Activated CD8-positive, alpha-beta T cell treated with anti-CD3 and anti-CD28 coated beads for 36 hours (primary cell): ENCODE measurements at regions not wholly inside any gene's neighbourhood (a gene's known extent, or its start where the extent isn't known, plus 50 kb on each side); places are given as distances from the start of the nearest gene placed in this dataset.
"Not testable (repeated sequence)": the region's sequence is repeated elsewhere in the genome, so short reads cannot be mapped to it uniquely, and the experiment has no call there.

ENCODE experiments used
- ATAC-seq: fragments of 200-7000 bp; cut with Tn5 transposase; one replicate; pipeline ENCODE4 v1.10.0; 2021; ENCODE audit warnings: mild to moderate bottlenecking, moderate library complexity
- CTCF ChIA-PET: fragments of 350-600 bp; sonication (Branson Sonifier 250); formaldehyde crosslinking; loops from one replicate; lab custom pipeline; 2021; ENCODE audit warnings: antibody characterized with exemption; lab: Charles Lee
- POLR2A ChIA-PET: fragments of 350-600 bp; sonication (Branson Sonifier 250); formaldehyde crosslinking; loops from one replicate; lab custom pipeline; 2021; ENCODE audit warnings: antibody characterized with exemption; lab: Charles Lee
- DNase-seq: peaks from one replicate; pipeline ENCODE4 v3.0.0-alpha.2; 2020
- H3K27ac Mint-ChIP-seq: one replicate; pipeline ENCODE4 v1.8.0; 2021; ENCODE audit warnings: mild to moderate bottlenecking, mixed read lengths
- H3K27me3 Mint-ChIP-seq: one replicate; pipeline ENCODE4 v1.8.0; 2021; ENCODE audit warnings: mixed read lengths
- H3K36me3 Mint-ChIP-seq: one replicate; pipeline ENCODE4 v1.8.0; 2021; ENCODE audit warnings: low read depth, mixed read lengths
- H3K4me1 Mint-ChIP-seq: one replicate; pipeline ENCODE4 v1.8.0; 2021; ENCODE audit warnings: low read depth, mixed read lengths
- H3K4me3 Mint-ChIP-seq: one replicate; pipeline ENCODE4 v1.8.0; 2021; ENCODE audit warnings: mild to moderate bottlenecking, moderate library complexity, mixed read lengths
- H3K9me3 Mint-ChIP-seq: one replicate; pipeline ENCODE4 v1.8.0; 2021; ENCODE audit warnings: mixed read lengths
- CTCF ChIP-seq: fragments of 200-600 bp; IDR thresholded peaks from one replicate; pipeline ENCODE4 v1.8.0; 2022; ENCODE audit warnings: antibody characterized with exemption, mild to moderate bottlenecking
- intact Hi-C: fragments of 100-400 bp; cut with micrococcal nuclease; formaldehyde crosslinking; loops from one replicate; pipeline ENCODE4 v1.10.0; 2022

- CTCF ChIA-PET = no interaction called here
- H3K27me3 Mint-ChIP-seq = no peaks in the 10 kb centered on the region
Measured at GRCh38 chr1:74869702-74870101, 136.8 kb downstream of the TYW3 start.

GRCh38 chr1:74877366-74877765 is 144.4 kb downstream of the TYW3 start:
- POLR2A ChIA-PET, DNase-seq, H3K4me1 Mint-ChIP-seq, ATAC-seq, H3K27me3 Mint-ChIP-seq, H3K4me3 Mint-ChIP-seq, H3K36me3 Mint-ChIP-seq, CTCF ChIA-PET, H3K27ac Mint-ChIP-seq, H3K9me3 Mint-ChIP-seq, intact Hi-C loops: not testable (repeated sequence)

More at GRCh38 chr1:74869702-74870101, 136.8 kb downstream of the TYW3 start:
- intact Hi-C loops = no loop called here
- TF ChIP-seq CTCF = no peak
- H3K4me3 Mint-ChIP-seq = no peak overlapping the region
- peaks cover 21% of the 10 kb centered on the region for H3K9me3 Mint-ChIP-seq
- no peak for ATAC-seq
- H3K27ac Mint-ChIP-seq = no peak overlapping the region
- DNase-seq = no peak
- H3K4me1 Mint-ChIP-seq = no peaks in the 10 kb centered on the region
- H3K36me3 Mint-ChIP-seq = no peaks in the 10 kb centered on the region
- POLR2A ChIA-PET = no interaction called here

GRCh38 chr1:74895411-74895810 is 162.5 kb downstream of the TYW3 start:
- Mint-ChIP-seq H3K4me1 (no peaks in the 10 kb centered on the region), H3K9me3 (peaks cover 10% of the 10 kb centered on the region), H3K27me3 (no peaks in the 10 kb centered on the region), H3K27ac (no peak overlapping the region), H3K4me3 (no peak overlapping the region), H3K36me3 (no peaks in the 10 kb centered on the region)
- POLR2A ChIA-PET = no interaction called here
- ATAC-seq (no peak), DNase-seq (no peak)
- CTCF ChIA-PET = no interaction called here
- intact Hi-C loops = no loop called here
- TF ChIP-seq CTCF = no peak

GRCh38 chr1:74908131-74908530 is 175.2 kb downstream of the TYW3 start:
- intact Hi-C loops = no loop called here
- ATAC-seq (no peak), DNase-seq (no peak)
- no peaks in the 10 kb centered on the region for H3K27me3 Mint-ChIP-seq
- TF ChIP-seq CTCF = no peak
- no peaks in the 10 kb centered on the region for H3K36me3 Mint-ChIP-seq
- no peak overlapping the region for H3K27ac Mint-ChIP-seq
- H3K4me1 Mint-ChIP-seq = no peaks in the 10 kb centered on the region
- ChIA-PET CTCF (no interaction called here), POLR2A (no interaction called here)
- peaks cover 3% of the 10 kb centered on the region for H3K9me3 Mint-ChIP-seq
- no peak overlapping the region for H3K4me3 Mint-ChIP-seq

GRCh38 chr1:74908797-74909196 is 175.8 kb downstream of the TYW3 start:
- intact Hi-C loops = no loop called here
- peaks cover 3% of the 10 kb centered on the region for H3K9me3 Mint-ChIP-seq
- H3K27me3 Mint-ChIP-seq = no peaks in the 10 kb centered on the region
- POLR2A ChIA-PET = no interaction called here
- H3K4me1 Mint-ChIP-seq = no peaks in the 10 kb centered on the region
- no peak overlapping the region for H3K4me3 Mint-ChIP-seq
- TF ChIP-seq CTCF = no peak
- ATAC-seq (no peak), DNase-seq (no peak)
- H3K27ac Mint-ChIP-seq = no peak overlapping the region
- CTCF ChIA-PET = no interaction called here
- no peaks in the 10 kb centered on the region for H3K36me3 Mint-ChIP-seq

- CTCF ChIA-PET = no interaction called here
- H3K36me3 Mint-ChIP-seq = no peaks in the 10 kb centered on the region
- intact Hi-C loops = no loop called here
- ATAC-seq = no peak
- H3K27ac Mint-ChIP-seq = no peak overlapping the region
- no peak overlapping the region for H3K4me3 Mint-ChIP-seq
- no peaks in the 10 kb centered on the region for H3K27me3 Mint-ChIP-seq
- POLR2A ChIA-PET = no interaction called here
- H3K9me3 Mint-ChIP-seq = peaks cover 28% of the 10 kb centered on the region
- TF ChIP-seq CTCF = no peak
- DNase-seq = no peak
- no peaks in the 10 kb centered on the region for H3K4me1 Mint-ChIP-seq
Measured at GRCh38 chr1:74913978-74914377, 181.0 kb downstream of the TYW3 start.
